Rectal smooth muscle tissue (tissue), 1 donor: ENCODE measurements at regions not wholly inside any gene's neighbourhood (a gene's known extent, or its start where the extent isn't known, plus 50 kb on each side); places are given as distances from the start of the nearest gene placed in this dataset.

Source experiments
- H3K27ac ChIP-seq: one replicate; pipeline ENCODE4 v1.7.0; 2013; ENCODE audit warnings: low read depth, low read length, inconsistent platforms
- H3K27me3 ChIP-seq: one replicate; pipeline ENCODE4 v1.7.0; 2013; ENCODE audit warnings: low read length; ENCODE audit not compliant: control insufficient read depth, insufficient read depth
- H3K36me3 ChIP-seq: one replicate; pipeline ENCODE4 v1.7.0; 2013; ENCODE audit warnings: low read length; ENCODE audit not compliant: control insufficient read depth, insufficient read depth
- H3K4me1 ChIP-seq: one replicate; pipeline ENCODE4 v1.7.0; 2013; ENCODE audit warnings: low read length; ENCODE audit not compliant: control insufficient read depth, insufficient read depth
- H3K4me3 ChIP-seq: one replicate; pipeline ENCODE4 v1.7.0; 2013; ENCODE audit warnings: low read length
- H3K9ac ChIP-seq: one replicate; pipeline ENCODE4 v1.7.0; 2013; ENCODE audit warnings: low read length

- H3K36me3 ChIP-seq: no peaks in the 10 kb centered on the region
- no peak overlapping the region for H3K27ac ChIP-seq
- H3K4me3 ChIP-seq: no peak overlapping the region
- peaks cover 8% of the 10 kb centered on the region for H3K27me3 ChIP-seq
- H3K4me1 ChIP-seq: no peaks in the 10 kb centered on the region
- no peak overlapping the region for H3K9ac ChIP-seq
These were observed 141.4 kb upstream of the RET start for GRCh38 chr10:42935466-42935865.

GRCh38 chr10:42936580-42936979 lies 140.3 kb upstream of the RET start:
- Histone ChIP-seq H3K27ac (no peak overlapping the region), H3K36me3 (no peaks in the 10 kb centered on the region), H3K4me3 (no peak overlapping the region), H3K27me3 (peaks cover 8% of the 10 kb centered on the region), H3K4me1 (no peaks in the 10 kb centered on the region), H3K9ac (no peak overlapping the region)

GRCh38 chr10:42937048-42937447 lies 139.8 kb upstream of the RET start:
- Histone ChIP-seq H3K4me1 (no peaks in the 10 kb centered on the region), H3K27me3 (peaks cover 6% of the 10 kb centered on the region), H3K9ac (no peak overlapping the region), H3K36me3 (no peaks in the 10 kb centered on the region), H3K27ac (no peak overlapping the region), H3K4me3 (no peak overlapping the region)

GRCh38 chr10:42937649-42938180 lies 139.2 kb upstream of the RET start:
- no peaks in the 10 kb centered on the region for H3K36me3 ChIP-seq
- H3K27ac ChIP-seq: no peak overlapping the region
- no peaks in the 10 kb centered on the region for H3K4me1 ChIP-seq
- no peak overlapping the region for H3K9ac ChIP-seq
- H3K27me3 ChIP-seq: peaks cover 5% of the 10 kb centered on the region
- H3K4me3 ChIP-seq: no peak overlapping the region

- peaks cover 2% of the 10 kb centered on the region for H3K27me3 ChIP-seq
- H3K4me3 ChIP-seq: no peak overlapping the region
- H3K9ac ChIP-seq: no peak overlapping the region
- no peaks in the 10 kb centered on the region for H3K4me1 ChIP-seq
- H3K36me3 ChIP-seq: no peaks in the 10 kb centered on the region
- no peak overlapping the region for H3K27ac ChIP-seq
These were observed 138.5 kb upstream of the RET start for GRCh38 chr10:42938351-42938750.

GRCh38 chr10:42939237-42939636 lies 137.6 kb upstream of the RET start:
- no peak overlapping the region for H3K4me3 ChIP-seq
- H3K27me3 ChIP-seq: peaks cover 1% of the 10 kb centered on the region
- H3K27ac ChIP-seq: no peak overlapping the region
- H3K36me3 ChIP-seq: no peaks in the 10 kb centered on the region
- H3K4me1 ChIP-seq: no peaks in the 10 kb centered on the region
- no peak overlapping the region for H3K9ac ChIP-seq

- Histone ChIP-seq H3K27ac (no peak overlapping the region), H3K27me3 (peaks cover 1% of the 10 kb centered on the region), H3K9ac (no peak overlapping the region), H3K4me3 (no peak overlapping the region), H3K4me1 (no peaks in the 10 kb centered on the region), H3K36me3 (no peaks in the 10 kb centered on the region)
These were observed 137.0 kb upstream of the RET start for GRCh38 chr10:42939685-42940366.

GRCh38 chr10:42940487-42941294 lies 136.2 kb upstream of the RET start:
- no peak overlapping the region for H3K9ac ChIP-seq
- H3K4me3 ChIP-seq: no peak overlapping the region
- H3K27me3 ChIP-seq: peaks cover 1% of the 10 kb centered on the region
- H3K36me3 ChIP-seq: no peaks in the 10 kb centered on the region
- H3K4me1 ChIP-seq: no peaks in the 10 kb centered on the region
- H3K27ac ChIP-seq: no peak overlapping the region

- no peak overlapping the region for H3K9ac ChIP-seq
- H3K4me1 ChIP-seq: no peaks in the 10 kb centered on the region
- no peak overlapping the region for H3K4me3 ChIP-seq
- no peak overlapping the region for H3K27ac ChIP-seq
- no peaks in the 10 kb centered on the region for H3K36me3 ChIP-seq
- peaks cover 1% of the 10 kb centered on the region for H3K27me3 ChIP-seq
These were observed 135.6 kb upstream of the RET start for GRCh38 chr10:42941295-42941644.

- Histone ChIP-seq H3K27ac (no peak overlapping the region), H3K27me3 (peaks cover 1% of the 10 kb centered on the region), H3K4me3 (no peak overlapping the region), H3K4me1 (no peaks in the 10 kb centered on the region), H3K36me3 (no peaks in the 10 kb centered on the region), H3K9ac (no peak overlapping the region)
These were observed 135.1 kb upstream of the RET start for GRCh38 chr10:42941790-42942189.

- no peaks in the 10 kb centered on the region for H3K36me3 ChIP-seq
- peaks cover 1% of the 10 kb centered on the region for H3K27me3 ChIP-seq
- H3K9ac ChIP-seq: no peak overlapping the region
These were observed 134.5 kb upstream of the RET start for GRCh38 chr10:42942279-42942950.

GRCh38 chr10:42943025-42943818 lies 133.6 kb upstream of the RET start:
- H3K4me1 ChIP-seq: no peaks in the 10 kb centered on the region
- H3K4me3 ChIP-seq: no peak overlapping the region
- no peak overlapping the region for H3K9ac ChIP-seq
- H3K27me3 ChIP-seq: no peaks in the 10 kb centered on the region
- no peak overlapping the region for H3K27ac ChIP-seq
- H3K36me3 ChIP-seq: no peaks in the 10 kb centered on the region

More at GRCh38 chr10:42942279-42942950, 134.5 kb upstream of the RET start:
- Histone ChIP-seq H3K4me1 (no peaks in the 10 kb centered on the region), H3K4me3 (no peak overlapping the region), H3K27ac (no peak overlapping the region)
